GM12878 (cell line): ENCODE measurements at regions not wholly inside any gene's neighbourhood (a gene's known extent, or its start where the extent isn't known, plus 50 kb on each side); places are given as distances from the start of the nearest gene placed in this dataset.

Experiments
- ATAC-seq: fragments of 200-7000 bp; cut with Tn5 transposase; 3 replicates; pipeline ENCODE4 v1.9.1; 2020; ENCODE audit warnings: mild to moderate bottlenecking, moderate library complexity
- BruUV-seq: library from RNA; stranded (reverse); fragments of 400-500 nt; replicated peaks from 2 replicates; lab custom pipeline; 2021; lab: Mats Ljungman, UMichigan
- CTCF ChIA-PET: fragments of 300-600 bp; sonication (Branson Sonifier 250); formaldehyde crosslinking; extraction: SDS; loops from one replicate; lab custom pipeline; 2021; ENCODE audit warnings: inconsistent platforms; lab: Yijun Ruan, JAX
- POLR2A ChIA-PET: fragments of 350-600 bp; formaldehyde crosslinking; extraction: SDS; loops from one replicate; lab custom pipeline; 2021; ENCODE audit warnings: inconsistent platforms; lab: Charles Lee
- RAD21 ChIA-PET: fragments of 300-600 bp; sonication (Branson Sonifier 250); formaldehyde crosslinking; loops from one replicate; lab custom pipeline; 2023; ENCODE audit warnings: antibody characterized with exemption; ENCODE audit not compliant: unreplicated experiment; lab: Charles Lee
- SMC1A ChIA-PET: fragments of 300-600 bp; sonication (Branson Sonifier 250); formaldehyde crosslinking; loops from one replicate; lab custom pipeline; 2023; ENCODE audit not compliant: unreplicated experiment, uncharacterized antibody; lab: Charles Lee
- DNase-seq: peaks from one replicate; pipeline ENCODE4 v3.0.0-alpha.2; 2011; ENCODE audit warnings: low read depth, low spot score
- FAIRE-seq: peaks from 3 replicates; lab custom pipeline; 2011; peaks lifted over from hg19 to GRCh38; lab: Jason Lieb, UNC
- H2AFZ ChIP-seq: 2 replicates; pipeline ENCODE4 v1.6.0; 2011; ENCODE audit warnings: low read depth, low read length, control low read depth; ENCODE audit not compliant: control insufficient read depth
- H3K27ac ChIP-seq: 2 replicates; pipeline ENCODE4 v1.5.1; 2011; ENCODE audit warnings: control low read depth; ENCODE audit not compliant: control insufficient read depth, insufficient read depth
- H3K27me3 ChIP-seq, 2 experiments: replicated peaks in 1 of 2; 2 replicates each; pipeline versions ENCODE4 v1.6.0 to v1.6.1; 2011; ENCODE audit warnings: low read length in 1 of 2; ENCODE audit not compliant: control insufficient read depth in 2 of 2, insufficient read depth in 2 of 2
- H3K36me3 ChIP-seq, 2 experiments: 2 replicates each; pipeline ENCODE4 v1.5.1; 2011; ENCODE audit warnings: low read length in 1 of 2; ENCODE audit not compliant: control insufficient read depth in 2 of 2, insufficient read depth in 2 of 2
- H3K4me1 ChIP-seq: 2 replicates; pipeline ENCODE4 v1.6.1; 2011; ENCODE audit warnings: mild to moderate bottlenecking, low read length, moderate library complexity, mixed read lengths; ENCODE audit not compliant: control insufficient read depth, insufficient read depth
- H3K4me2 ChIP-seq: 2 replicates; pipeline ENCODE4 v1.6.0; 2011; ENCODE audit warnings: control low read depth; ENCODE audit not compliant: control insufficient read depth, insufficient read depth
- H3K4me3 ChIP-seq: fragments of 200-600 bp; sonication (generic); 2 replicates; pipeline ENCODE4 v1.5.1; 2016
- H3K79me2 ChIP-seq: 2 replicates; pipeline ENCODE4 v1.6.0; 2011; ENCODE audit warnings: low read length; ENCODE audit not compliant: control insufficient read depth, insufficient read depth
- H3K9ac ChIP-seq: 2 replicates; pipeline ENCODE4 v1.8.0; 2011; ENCODE audit warnings: low read length, control low read depth, mixed read lengths; ENCODE audit not compliant: control insufficient read depth, insufficient read depth
- H3K9me3 ChIP-seq: replicated peaks from 3 replicates; pipeline ENCODE4 v1.5.1; 2011; ENCODE audit warnings: mild to moderate bottlenecking, low read length; ENCODE audit not compliant: control insufficient read depth, insufficient read depth
- H4K20me1 ChIP-seq: 2 replicates; pipeline ENCODE4 v1.6.0; 2011; ENCODE audit not compliant: control insufficient read depth, insufficient read depth
- CHD2 ChIP-seq: IDR thresholded peaks from 2 replicates; pipeline ENCODE4 v1.6.1; 2011; ENCODE audit warnings: low read depth, low read length, improper control_type of control experiment, borderline replicate concordance
- POU2F2 ChIP-seq: IDR thresholded peaks from 3 replicates; pipeline ENCODE4 v1.6.1; 2011; ENCODE audit warnings: low read depth, mild to moderate bottlenecking, low read length, borderline replicate concordance
- WGBS: methylation state at CpG from one replicate; pipeline ENCODE4 v1.1.6; 2016; ENCODE audit warnings: low lambda C conversion rate; ENCODE audit not compliant: insufficient replicate concordance, insufficient coverage; ENCODE audit errors: missing lambda C conversion rate; 5-methylcytosine and 5-hydroxymethylcytosine counted together
- in situ Hi-C: fragments of 300-500 bp; cut with MboI; formaldehyde crosslinking; loops from 9 replicates; pipeline ENCODE4 v1.14.3; 2018; ENCODE audit warnings: mixed read lengths
- intact Hi-C: fragments of 100-400 bp; cut with micrococcal nuclease; formaldehyde crosslinking; loops from one replicate; pipeline ENCODE4 v1.14.2; 2022; ENCODE audit not compliant: unreplicated experiment
- TF ChIP-seq, protein P1 (sequence below): IDR thresholded peaks from 2 replicates; pipeline ENCODE4 v1.6.1; 2011; ENCODE audit warnings: borderline replicate concordance, low read depth, mild to moderate bottlenecking, moderate library complexity, mixed read lengths, low read length; ENCODE audit not compliant: insufficient read depth; ENCODE audit errors: extremely low read length
- TF ChIP-seq, protein P2 (sequence below): IDR thresholded peaks from 2 replicates; pipeline ENCODE4 v1.6.1; 2011; ENCODE audit warnings: borderline replicate concordance, low read depth, mild to moderate bottlenecking, moderate library complexity, low read length; ENCODE audit not compliant: insufficient read depth, poor library complexity, severe bottlenecking

GRCh38 chrX:134718105-134718965 lies 60.1 kb upstream of the PLAC1 start (continued):
- no peak for TF ChIP-seq POU2F2
- TF ChIP-seq, protein P1, sequence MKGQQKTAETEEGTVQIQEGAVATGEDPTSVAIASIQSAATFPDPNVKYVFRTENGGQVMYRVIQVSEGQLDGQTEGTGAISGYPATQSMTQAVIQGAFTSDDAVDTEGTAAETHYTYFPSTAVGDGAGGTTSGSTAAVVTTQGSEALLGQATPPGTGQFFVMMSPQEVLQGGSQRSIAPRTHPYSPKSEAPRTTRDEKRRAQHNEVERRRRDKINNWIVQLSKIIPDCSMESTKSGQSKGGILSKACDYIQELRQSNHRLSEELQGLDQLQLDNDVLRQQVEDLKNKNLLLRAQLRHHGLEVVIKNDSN = no peak

- FAIRE-seq = no peak
- H3K9me3 ChIP-seq = no peaks in the 10 kb centered on the region
- DNase-seq = no peak
- H3K27ac ChIP-seq = no peak overlapping the region
- H3K79me2 ChIP-seq = no peaks in the 10 kb centered on the region
- in situ Hi-C loops = no loop called here
- H3K9ac ChIP-seq = no peak overlapping the region
- no TSS peak for BruUV-seq
- H3K4me3 ChIP-seq = no peak overlapping the region
- H3K4me2 ChIP-seq = no peak overlapping the region
- no peak for ATAC-seq
- 0 out of 2 replicates have a peak, but pooled peaks cover 5% of the 10 kb centered on the region for H3K4me1 ChIP-seq
- intact Hi-C loops = no loop called here
- H3K36me3 ChIP-seq = no peaks in the 10 kb centered on the region
- WGBS = 43% methylated on average over 1 of the region's 1 CpG
- H3K27me3 ChIP-seq = no peaks in the 10 kb centered on the region
- no peak overlapping the region for H2AFZ ChIP-seq
- SMC1A ChIA-PET = no interaction called here
- no peak for TF ChIP-seq CHD2
- TF ChIP-seq, protein P2, sequence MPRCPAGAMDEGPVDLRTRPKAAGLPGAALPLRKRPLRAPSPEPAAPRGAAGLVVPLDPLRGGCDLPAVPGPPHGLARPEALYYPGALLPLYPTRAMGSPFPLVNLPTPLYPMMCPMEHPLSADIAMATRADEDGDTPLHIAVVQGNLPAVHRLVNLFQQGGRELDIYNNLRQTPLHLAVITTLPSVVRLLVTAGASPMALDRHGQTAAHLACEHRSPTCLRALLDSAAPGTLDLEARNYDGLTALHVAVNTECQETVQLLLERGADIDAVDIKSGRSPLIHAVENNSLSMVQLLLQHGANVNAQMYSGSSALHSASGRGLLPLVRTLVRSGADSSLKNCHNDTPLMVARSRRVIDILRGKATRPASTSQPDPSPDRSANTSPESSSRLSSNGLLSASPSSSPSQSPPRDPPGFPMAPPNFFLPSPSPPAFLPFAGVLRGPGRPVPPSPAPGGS = peak; percentile 35
- no peaks in the 10 kb centered on the region for H4K20me1 ChIP-seq
- POLR2A ChIA-PET = no interaction called here
- RAD21 ChIA-PET = no interaction called here
- CTCF ChIA-PET = no interaction called here
These were observed 59.4 kb upstream of the PLAC1 start for GRCh38 chrX:134717698-134718097.
